ENCODE measurements at regions not wholly inside any gene's neighbourhood (a gene's known extent, or its start where the extent isn't known, plus 50 kb on each side); places are given as distances from the start of the nearest gene placed in this dataset.

GRCh38 chr5:3654515-3654914 is 58.9 kb downstream of the IRX1 start:
- no peak for DNase-seq

- no peak for DNase-seq
These were observed 61.2 kb downstream of the IRX1 start for GRCh38 chr5:3656803-3657202.

- no peak for DNase-seq
These were observed 61.9 kb downstream of the IRX1 start for GRCh38 chr5:3657364-3658022.

GRCh38 chr5:3658929-3659328 is 63.3 kb downstream of the IRX1 start:
- DNase-seq: no peak

GRCh38 chr5:3659907-3660306 is 64.3 kb downstream of the IRX1 start:
- no peak for DNase-seq

GRCh38 chr5:3660630-3661029 is 65.0 kb downstream of the IRX1 start:
- DNase-seq: no peak

- DNase-seq: no peak
These were observed 66.2 kb downstream of the IRX1 start for GRCh38 chr5:3661755-3662296.

- DNase-seq: no peak
These were observed 66.7 kb downstream of the IRX1 start for GRCh38 chr5:3662344-3662743.

DNA sequence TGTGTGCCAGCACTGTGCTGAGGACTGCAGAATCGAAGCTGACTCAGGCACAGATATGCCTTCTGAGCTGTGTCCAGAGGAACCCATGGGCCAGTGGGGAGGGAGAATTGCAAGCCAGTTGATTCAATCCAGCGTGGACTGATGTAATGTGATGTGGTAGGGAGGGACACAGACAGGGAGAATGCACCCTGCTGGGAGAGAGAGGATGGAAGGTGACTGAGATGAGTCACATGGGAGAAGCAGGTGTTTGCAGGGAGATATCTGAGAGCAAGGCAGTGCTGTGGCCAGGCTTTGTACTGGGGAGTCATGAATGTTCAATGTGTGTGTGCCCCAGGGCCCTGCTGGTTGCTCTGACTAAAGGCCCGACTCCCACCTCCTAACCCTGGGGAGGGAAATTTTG is 75.7 kb downstream of the IRX1 start:
- no peak for DNase-seq

GRCh38 chr5:3678801-3679200 is 83.2 kb downstream of the IRX1 start:
- no peak for DNase-seq

- DNase-seq: no peak
These were observed 85.2 kb downstream of the IRX1 start for GRCh38 chr5:3680821-3681220.

DNA sequence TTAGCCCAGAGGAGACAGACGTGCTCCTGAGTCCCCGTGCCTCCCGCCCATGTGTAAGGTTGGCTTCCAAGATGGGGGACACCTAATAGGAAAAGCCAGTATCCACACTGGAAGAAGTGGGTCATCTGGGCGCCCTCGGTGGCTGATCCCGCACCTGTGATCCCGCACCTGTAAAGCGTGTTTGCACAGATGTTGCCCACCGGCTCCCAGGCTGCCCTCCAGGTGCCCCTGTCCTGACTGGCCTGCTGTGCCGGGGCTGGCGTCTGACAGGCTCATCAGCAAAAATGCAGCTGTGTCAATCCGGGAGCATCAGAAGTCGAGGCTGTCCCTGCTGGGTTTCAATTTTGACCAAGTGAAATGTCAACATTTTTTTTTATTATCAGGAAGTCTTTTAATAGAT is 88.5 kb downstream of the IRX1 start:
- no peak for DNase-seq

DNA sequence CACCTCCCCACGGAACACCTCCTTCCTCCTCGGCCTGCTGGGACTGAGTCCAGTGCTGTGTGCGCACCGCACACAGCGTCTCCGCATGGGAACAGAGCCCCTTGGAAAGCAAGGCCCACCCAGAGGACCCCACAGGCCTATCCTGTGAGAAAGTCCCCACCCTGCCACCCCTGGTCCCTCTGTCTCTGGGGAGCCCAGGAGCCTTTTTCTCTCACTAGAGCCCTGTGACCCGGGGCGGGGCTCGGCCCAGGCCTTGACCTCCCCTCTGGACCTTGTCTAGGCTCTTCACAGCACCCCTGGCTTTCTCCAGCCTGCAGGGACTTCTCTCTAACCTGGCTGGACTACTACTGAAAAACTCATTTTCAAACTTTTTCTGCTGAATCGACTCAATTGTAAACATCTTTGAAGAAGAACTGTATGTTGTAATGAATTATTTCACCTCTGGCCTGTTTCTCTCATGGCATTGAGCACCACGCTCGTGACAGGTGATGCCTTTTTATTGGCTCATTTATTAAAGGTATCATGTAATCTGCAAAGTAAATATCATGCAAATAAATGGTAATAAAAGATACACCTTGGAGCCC is 89.2 kb downstream of the IRX1 start:
- DNase-seq: no peak

GRCh38 chr5:3694819-3695218 is 99.2 kb downstream of the IRX1 start:
- DNase-seq: no peak

DNA sequence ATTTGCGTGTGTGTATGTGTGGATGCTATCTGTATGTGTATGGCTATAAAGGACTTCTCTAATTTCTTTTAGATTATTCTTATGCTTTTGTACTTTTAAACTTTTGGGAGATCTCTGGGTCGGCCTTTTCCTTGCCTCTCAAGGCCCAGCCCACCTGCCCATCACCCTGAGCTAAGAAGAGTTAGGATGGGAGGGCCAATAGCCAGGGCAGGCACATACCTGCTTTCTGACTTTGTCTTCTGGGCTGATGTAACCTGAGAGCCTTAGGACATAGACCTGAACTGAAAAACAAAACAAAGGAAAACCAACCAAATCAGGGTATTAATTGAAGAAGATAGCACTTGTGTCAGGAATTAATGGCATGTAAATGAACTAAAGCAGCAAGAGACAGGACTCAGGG is 100.2 kb downstream of the IRX1 start:
- no peak for DNase-seq

GRCh38 chr5:3698412-3698811 is 102.8 kb downstream of the IRX1 start:
- DNase-seq: no peak

DNA sequence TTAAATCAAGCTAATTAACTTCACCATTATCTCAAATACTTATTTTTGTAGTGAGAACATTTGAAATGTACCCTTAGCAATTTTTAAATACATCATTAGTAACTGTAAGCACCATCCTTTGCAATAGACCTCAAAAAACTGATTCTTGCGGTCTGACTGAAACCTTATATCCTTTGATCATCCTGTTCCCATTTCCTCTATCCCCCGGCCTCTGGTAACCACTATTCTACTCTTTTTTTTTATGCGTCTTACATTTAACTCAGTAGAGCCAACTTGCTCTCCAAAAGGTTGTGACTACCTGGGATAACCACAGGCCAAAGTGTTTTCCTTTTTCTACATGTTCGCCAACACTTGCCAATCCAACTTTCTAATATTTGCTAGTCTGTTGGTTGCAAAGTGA is 106.1 kb downstream of the IRX1 start:
- DNase-seq: no peak

GRCh38 chr5:3704661-3705060 is 109.0 kb downstream of the IRX1 start:
- no peak for DNase-seq

DNA sequence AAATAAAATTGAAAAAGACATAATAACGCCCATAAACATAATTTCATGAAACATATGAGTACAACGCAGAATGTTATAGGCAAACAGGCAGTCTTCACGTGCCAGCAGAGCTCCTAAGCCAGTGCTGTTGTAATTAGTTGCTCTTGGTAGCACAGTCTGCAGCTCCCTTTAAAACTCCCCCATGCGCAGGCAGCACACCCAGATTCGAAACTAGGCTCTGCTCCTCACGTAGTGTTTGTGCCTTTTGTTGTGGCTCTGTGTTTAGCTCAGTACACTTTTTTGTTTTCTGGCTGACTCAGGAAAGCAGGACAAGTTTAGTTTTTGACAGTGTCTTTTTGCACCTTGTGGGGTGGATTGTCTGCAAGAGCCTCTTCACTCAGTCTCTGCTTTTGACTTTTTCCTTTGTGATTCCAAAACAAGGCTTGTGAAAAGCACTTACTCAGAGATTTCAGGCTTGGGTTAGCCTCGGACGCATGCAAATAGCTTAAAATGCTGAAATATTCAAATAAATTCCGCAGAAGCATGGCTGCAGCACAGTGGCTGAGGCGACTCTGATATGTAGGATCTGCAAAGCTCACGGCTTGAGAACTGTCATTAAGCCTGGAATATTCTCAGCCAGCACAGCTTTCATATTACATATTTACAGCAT is 113.6 kb downstream of the IRX1 start:
- DNase-seq: no peak

- no peak for DNase-seq
These were observed 114.2 kb downstream of the IRX1 start for GRCh38 chr5:3709717-3710348.

GRCh38 chr5:3715062-3715461 is 119.4 kb downstream of the IRX1 start:
- DNase-seq: no peak

- DNase-seq: no peak
These were observed 134.0 kb downstream of the IRX1 start for GRCh38 chr5:3729631-3730030.

DNA sequence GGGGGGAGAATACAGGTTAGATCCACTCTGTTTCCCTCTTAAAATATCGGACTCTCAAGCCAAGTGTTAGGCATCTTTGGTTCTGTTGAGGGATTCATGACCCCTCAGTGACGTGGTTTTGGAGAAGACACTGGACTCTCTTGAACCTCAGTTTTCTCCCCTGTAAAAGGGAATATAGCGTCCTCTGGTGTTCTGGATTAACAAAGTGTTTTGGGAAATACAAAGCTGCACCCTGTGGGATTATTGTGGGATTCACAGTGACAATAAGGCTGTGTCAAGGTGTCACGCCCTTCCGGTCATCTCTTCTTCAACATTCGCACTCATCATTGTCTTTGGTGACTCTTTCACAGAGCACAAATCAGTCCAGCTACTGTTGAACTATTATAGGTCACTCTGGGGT is 139.0 kb downstream of the IRX1 start:
- DNase-seq: no peak

DNA sequence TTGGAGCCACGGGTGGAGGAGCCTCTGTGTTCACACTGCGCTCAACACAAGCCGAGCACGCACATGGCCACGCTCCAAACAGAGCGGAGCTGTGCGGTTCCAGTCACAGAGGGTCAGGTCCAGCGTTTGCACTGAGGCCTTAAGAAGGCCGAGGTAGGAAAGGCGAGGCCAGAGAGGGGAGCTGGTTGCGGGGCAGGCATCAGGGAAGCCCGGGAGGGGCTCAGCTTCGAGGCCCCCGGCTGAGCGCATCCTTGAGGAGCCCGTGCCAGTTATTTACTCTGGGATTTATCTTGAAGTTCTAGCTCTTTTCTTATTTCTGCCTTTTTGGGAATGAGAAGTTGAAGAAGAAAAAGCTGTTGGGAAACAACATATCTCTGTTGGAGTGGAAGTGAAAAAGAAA is 140.8 kb downstream of the IRX1 start:
- no peak for DNase-seq
